K562 (cell line): ENCODE measurements at regions not wholly inside any gene's neighbourhood (a gene's known extent, or its start where the extent isn't known, plus 50 kb on each side); places are given as distances from the start of the nearest gene placed in this dataset.

Source experiments
- CAMTA2 ChIP-seq: fragments of 250-450 bp; sonication (Bioruptor Pico); conservative IDR thresholded peaks from 2 replicates; pipeline ENCODE4 v1.5.1; 2022
- DNMT1 ChIP-seq: fragments of 450-650 bp; IDR thresholded peaks from 2 replicates; pipeline ENCODE4 v1.6.1; 2016; ENCODE audit warnings: antibody characterized with exemption, mild to moderate bottlenecking
- ETV6 ChIP-seq, 3 experiments: fragments of 150-350 bp in 1 of 3; sonication (generic) in 1 of 3; formaldehyde crosslinking in 1 of 3; IDR thresholded peaks; 2 replicates each; pipeline versions ENCODE4 v1.6.1 to v1.8.0; 2014 to 2022; ENCODE audit warnings: borderline replicate concordance in 2 of 3, low read depth in 2 of 3, antibody characterized with exemption in 1 of 3, low read length in 1 of 3, mild to moderate bottlenecking in 1 of 3, missing genetic modification reagents in 1 of 3
- HNRNPH1 ChIP-seq: fragments of 200-400 bp; formaldehyde crosslinking; optimal IDR thresholded peaks from 2 replicates; pipeline ENCODE3; 2017; ENCODE audit warnings: low read depth, mild to moderate bottlenecking, low read length, moderate library complexity
- NR4A1 ChIP-seq, 2 experiments: fragments of 250-450 bp in 1 of 2; fragments of 450-650 bp in 1 of 2; sonication (Bioruptor Pico) in 1 of 2; IDR thresholded peaks; 2 replicates each; pipeline versions ENCODE4 v1.4.0 to v1.6.1; 2016 to 2020; ENCODE audit warnings: mild to moderate bottlenecking in 2 of 2, missing compliant biosample characterization in 1 of 2, missing genetic modification characterization in 1 of 2, moderate library complexity in 1 of 2
- SP1 ChIP-seq: sonication (generic); formaldehyde crosslinking; IDR thresholded peaks from 2 replicates; pipeline ENCODE4 v1.8.1; 2022; ENCODE audit warnings: mild to moderate bottlenecking, missing genetic modification reagents
- ZNF146 ChIP-seq: IDR thresholded peaks from one replicate; pipeline ENCODE4 v1.6.1; 2018; ENCODE audit warnings: missing compliant biosample characterization; ENCODE audit not compliant: unreplicated experiment
- TF ChIP-seq, protein P1 (sequence below): fragments of 250-450 bp; sonication (Bioruptor Pico); IDR thresholded peaks from 2 replicates; pipeline ENCODE4 v1.4.0; 2020; ENCODE audit warnings: mild to moderate bottlenecking, moderate library complexity
- TF ChIP-seq, protein P2 (sequence below), 2 experiments: fragments of 450-650 bp in 1 of 2; sonication (generic) in 1 of 2; formaldehyde crosslinking; conservative IDR thresholded peaks; 2 replicates each; pipeline versions ENCODE4 v1.4.0 to v1.8.1; 2020 to 2022; ENCODE audit warnings: mild to moderate bottlenecking in 1 of 2, missing genetic modification reagents in 1 of 2
- TF ChIP-seq, protein P3 (sequence below), 2 experiments: fragments of 250-450 bp in 1 of 2; fragments of 450-650 bp in 1 of 2; sonication (Bioruptor Pico) in 1 of 2; IDR thresholded peaks; 2 replicates each; pipeline versions ENCODE4 v1.6.1 to v1.8.0; 2016 to 2021; ENCODE audit warnings: mild to moderate bottlenecking in 2 of 2, moderate library complexity in 2 of 2, missing compliant biosample characterization in 1 of 2, missing genetic modification characterization in 1 of 2

DNA sequence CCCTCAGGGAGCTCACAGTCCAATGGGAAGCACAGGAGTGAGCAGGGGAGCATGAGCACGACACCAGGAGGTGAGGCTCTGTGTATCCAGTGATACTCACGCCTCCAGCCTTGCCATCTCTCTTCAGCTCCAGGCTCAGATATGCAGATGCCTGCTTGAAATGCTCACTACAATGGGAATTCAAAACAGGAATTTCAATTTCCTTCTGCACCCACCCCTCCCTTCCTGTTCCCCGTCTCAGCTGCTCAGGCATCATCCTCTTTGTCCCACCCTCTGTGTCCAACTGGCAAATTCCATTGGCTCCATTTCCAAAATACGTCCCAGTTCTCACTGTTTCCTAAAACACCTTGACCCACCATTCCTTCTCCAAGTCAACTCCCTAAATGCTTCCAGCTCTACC, 58.9 kb downstream of the FBXO2 start (continued):
- TF ChIP-seq, protein P1, sequence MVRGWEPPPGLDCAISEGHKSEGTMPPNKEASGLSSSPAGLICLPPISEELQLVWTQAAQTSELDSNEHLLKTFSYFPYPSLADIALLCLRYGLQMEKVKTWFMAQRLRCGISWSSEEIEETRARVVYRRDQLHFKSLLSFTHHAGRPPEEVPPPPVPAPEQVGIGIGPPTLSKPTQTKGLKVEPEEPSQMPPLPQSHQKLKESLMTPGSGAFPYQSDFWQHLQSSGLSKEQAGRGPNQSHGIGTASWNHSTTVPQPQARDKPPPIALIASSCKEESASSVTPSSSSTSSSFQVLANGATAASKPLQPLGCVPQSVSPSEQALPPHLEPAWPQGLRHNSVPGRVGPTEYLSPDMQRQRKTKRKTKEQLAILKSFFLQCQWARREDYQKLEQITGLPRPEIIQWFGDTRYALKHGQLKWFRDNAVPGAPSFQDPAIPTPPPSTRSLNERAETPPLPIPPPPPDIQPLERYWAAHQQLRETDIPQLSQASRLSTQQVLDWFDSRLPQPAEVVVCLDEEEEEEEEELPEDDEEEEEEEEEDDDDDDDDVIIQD (CRISPR knock-in tag), result no peak
- TF ChIP-seq, protein P2, sequence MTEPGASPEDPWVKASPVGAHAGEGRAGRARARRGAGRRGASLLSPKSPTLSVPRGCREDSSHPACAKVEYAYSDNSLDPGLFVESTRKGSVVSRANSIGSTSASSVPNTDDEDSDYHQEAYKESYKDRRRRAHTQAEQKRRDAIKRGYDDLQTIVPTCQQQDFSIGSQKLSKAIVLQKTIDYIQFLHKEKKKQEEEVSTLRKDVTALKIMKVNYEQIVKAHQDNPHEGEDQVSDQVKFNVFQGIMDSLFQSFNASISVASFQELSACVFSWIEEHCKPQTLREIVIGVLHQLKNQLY (CRISPR knock-in tag; conservative IDR thresholded peaks at IDR 0.05), result no peak
- no peak for TF ChIP-seq NR4A1 (CRISPR knock-in tag; IDR thresholded peaks at IDR 0.05)
- no peak for TF ChIP-seq NR4A1 (tag; IDR thresholded peaks at IDR 0.05)
- TF ChIP-seq ETV6 (IDR thresholded peaks at IDR 0.05; ENCODE audit: borderline replicate concordance in 1 of 2, low read depth in 2 of 2, low read length in 1 of 2), result no peak
- TF ChIP-seq ETV6 (CRISPR knock-in tag; IDR thresholded peaks at IDR 0.05; ENCODE audit: borderline replicate concordance), result no peak
- TF ChIP-seq SP1, result no peak
- TF ChIP-seq HNRNPH1, result no peak
- no peak for TF ChIP-seq DNMT1
- TF ChIP-seq ZNF146 (CRISPR knock-in tag), result no peak
- TF ChIP-seq, protein P3, sequence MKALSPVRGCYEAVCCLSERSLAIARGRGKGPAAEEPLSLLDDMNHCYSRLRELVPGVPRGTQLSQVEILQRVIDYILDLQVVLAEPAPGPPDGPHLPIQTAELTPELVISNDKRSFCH (CRISPR knock-in tag; IDR thresholded peaks at IDR 0.05), result no peak
- TF ChIP-seq, protein P3 (tag; IDR thresholded peaks at IDR 0.05), result no peak
- TF ChIP-seq CAMTA2 (CRISPR knock-in tag), result no peak
- TF ChIP-seq, all 486 proteins: peak for 0
